HepG2 (cell line): ENCODE measurements at regions not wholly inside any gene's neighbourhood (a gene's known extent, or its start where the extent isn't known, plus 50 kb on each side); places are given as distances from the start of the nearest gene placed in this dataset.

Experiments
- AGO1 ChIP-seq: fragments of 200-400 bp; formaldehyde crosslinking; IDR thresholded peaks from 2 replicates; pipeline ENCODE4 v1.6.1; 2017; ENCODE audit warnings: mild to moderate bottlenecking, low read depth, low read length, moderate library complexity; ENCODE audit not compliant: poor library complexity, severe bottlenecking
- CSRNP1 ChIP-seq: sonication (generic); formaldehyde crosslinking; IDR thresholded peaks from 2 replicates; pipeline ENCODE4 v1.8.1; 2023; ENCODE audit warnings: mild to moderate bottlenecking, missing genetic modification reagents
- EEA1 ChIP-seq: sonication (generic); formaldehyde crosslinking; IDR thresholded peaks from 2 replicates; pipeline ENCODE4 v1.5.1; 2020; ENCODE audit warnings: mild to moderate bottlenecking, missing genetic modification reagents, borderline replicate concordance
- FOXJ3 ChIP-seq: sonication (generic); formaldehyde crosslinking; IDR thresholded peaks from 2 replicates; pipeline ENCODE4 v1.4.0; 2020; ENCODE audit warnings: missing genetic modification reagents, mild to moderate bottlenecking, borderline replicate concordance
- GMEB1 ChIP-seq: sonication (generic); formaldehyde crosslinking; IDR thresholded peaks from 2 replicates; pipeline ENCODE4 v1.5.1; 2020; ENCODE audit warnings: missing genetic modification reagents, mild to moderate bottlenecking, borderline replicate concordance
- HMGA1 ChIP-seq: sonication (generic); formaldehyde crosslinking; conservative IDR thresholded peaks from 2 replicates; pipeline ENCODE4 v1.4.0; 2020; ENCODE audit warnings: missing genetic modification reagents
- KDM3A ChIP-seq: IDR thresholded peaks from 2 replicates; pipeline ENCODE4 v1.6.1; 2018; ENCODE audit warnings: low read depth, missing compliant biosample characterization
- MAFF ChIP-seq: IDR thresholded peaks from 2 replicates; pipeline ENCODE4 v1.6.1; 2011; ENCODE audit warnings: low read depth, low read length, improper control_type of control experiment
- MAZ ChIP-seq, 2 experiments: sonication (generic) in 1 of 2; formaldehyde crosslinking in 1 of 2; IDR thresholded peaks; 2 replicates each; pipeline versions ENCODE4 v1.5.0 to v1.6.1; 2012 to 2020; ENCODE audit warnings: low read depth in 2 of 2, mild to moderate bottlenecking in 2 of 2, borderline replicate concordance in 1 of 2, improper control_type of control experiment in 1 of 2, low read length in 1 of 2, missing genetic modification reagents in 1 of 2, moderate library complexity in 1 of 2
- MED13 ChIP-seq: sonication (generic); formaldehyde crosslinking; IDR thresholded peaks from 2 replicates; pipeline ENCODE4 v1.5.0; 2020; ENCODE audit warnings: missing genetic modification reagents
- NBN ChIP-seq: fragments of 450-650 bp; conservative IDR thresholded peaks from 2 replicates; pipeline ENCODE4 v1.6.1; 2017
- NFIC ChIP-seq: IDR thresholded peaks from 2 replicates; pipeline ENCODE4 v1.6.1; 2012; ENCODE audit warnings: mild to moderate bottlenecking, low read length, inconsistent platforms
- PAF1 ChIP-seq: IDR thresholded peaks from 2 replicates; pipeline ENCODE4 v1.6.1; 2016; ENCODE audit warnings: missing genetic modification reagents, missing compliant biosample characterization
- PLRG1 ChIP-seq: fragments of 450-650 bp; conservative IDR thresholded peaks from 2 replicates; pipeline ENCODE4 v1.6.1; 2016
- SCMH1 ChIP-seq: sonication (generic); formaldehyde crosslinking; IDR thresholded peaks from 2 replicates; pipeline ENCODE4 v1.9.0; 2021; ENCODE audit warnings: missing genetic modification reagents, mild to moderate bottlenecking, borderline replicate concordance
- SMAD1 ChIP-seq: sonication (generic); formaldehyde crosslinking; IDR thresholded peaks from 2 replicates; pipeline ENCODE4 v1.4.0; 2020; ENCODE audit warnings: missing genetic modification reagents, low read depth, mild to moderate bottlenecking, borderline replicate concordance
- SMAD3 ChIP-seq: sonication (generic); formaldehyde crosslinking; IDR thresholded peaks from 2 replicates; pipeline ENCODE4 v1.4.0; 2020; ENCODE audit warnings: missing genetic modification reagents
- TBX2 ChIP-seq: sonication (generic); formaldehyde crosslinking; IDR thresholded peaks from 2 replicates; pipeline ENCODE4 v1.5.0; 2020; ENCODE audit warnings: missing genetic modification reagents, mild to moderate bottlenecking, borderline replicate concordance
- ZBTB14 ChIP-seq: sonication (generic); formaldehyde crosslinking; IDR thresholded peaks from 2 replicates; pipeline ENCODE4 v1.4.0; 2020; ENCODE audit warnings: missing genetic modification reagents
- ZBTB39 ChIP-seq: sonication (generic); formaldehyde crosslinking; IDR thresholded peaks from 2 replicates; pipeline ENCODE4 v1.5.0; 2020; ENCODE audit warnings: missing genetic modification reagents
- ZNF264 ChIP-seq: sonication (generic); formaldehyde crosslinking; IDR thresholded peaks from 2 replicates; pipeline ENCODE4 v1.4.0; 2020; ENCODE audit warnings: missing genetic modification reagents
- ZNF510 ChIP-seq: sonication (generic); formaldehyde crosslinking; IDR thresholded peaks from 2 replicates; pipeline ENCODE4 v1.4.0; 2020; ENCODE audit warnings: low read depth, mild to moderate bottlenecking, missing genetic modification reagents
- TF ChIP-seq, protein P1 (sequence below): sonication (generic); formaldehyde crosslinking; IDR thresholded peaks from 2 replicates; pipeline ENCODE4 v1.4.0; 2020; ENCODE audit warnings: mild to moderate bottlenecking, missing genetic modification reagents

DNA sequence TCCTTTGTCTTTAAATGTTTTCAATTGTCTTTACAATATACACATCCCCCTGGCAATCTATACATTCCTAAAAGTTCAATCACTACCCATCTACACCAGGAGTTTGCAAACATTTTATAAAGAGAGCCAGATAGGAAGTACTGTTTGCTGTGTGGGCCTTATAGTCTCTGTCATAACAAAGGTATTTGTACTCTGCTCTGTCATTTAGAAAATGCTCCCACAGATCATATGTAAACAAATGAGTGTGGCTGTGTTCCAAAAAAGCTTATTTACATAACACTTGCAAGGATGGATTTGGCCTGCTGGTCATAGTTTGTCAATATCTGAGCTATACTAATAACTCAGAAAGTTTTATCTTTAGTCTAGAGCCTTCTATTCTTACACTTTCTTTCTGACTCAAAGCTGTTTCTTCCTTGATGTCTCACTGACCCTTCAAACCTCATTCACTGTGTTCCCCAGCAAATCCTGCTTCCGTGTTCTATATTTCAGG lies 511.9 kb downstream of the GBE1 start (continued):
- TF ChIP-seq ZBTB39 (no peak), GMEB1 (no peak), SCMH1 (CRISPR knock-in tag) (no peak), ZBTB14 (CRISPR knock-in tag) (no peak), TBX2 (CRISPR knock-in tag) (peak; percentile 87; the same call in 1 of the 2 replicates), NBN (no peak), FOXJ3 (CRISPR knock-in tag) (peak; percentile 73; the same call in 1 of the 2 replicates), SMAD3 (CRISPR knock-in tag) (peak; percentile 73), ZNF510 (no peak), KDM3A (CRISPR knock-in tag) (no peak), PAF1 (no peak), MAZ (IDR thresholded peaks at IDR 0.05; ENCODE audit: borderline replicate concordance, low read depth, low read length) (no peak), MAZ (CRISPR knock-in tag; IDR thresholded peaks at IDR 0.05; ENCODE audit: low read depth) (no peak), PLRG1 (no peak), SMAD1 (CRISPR knock-in tag) (no peak), ZNF264 (CRISPR knock-in tag) (no peak), CSRNP1 (no peak), MED13 (CRISPR knock-in tag) (no peak), HMGA1 (CRISPR knock-in tag) (no peak), EEA1 (CRISPR knock-in tag) (no peak), AGO1 (no peak), MAFF (peak; percentile 34; the same call in 1 of the 2 replicates), NFIC (peak; percentile 95)
- TF ChIP-seq, protein P1, sequence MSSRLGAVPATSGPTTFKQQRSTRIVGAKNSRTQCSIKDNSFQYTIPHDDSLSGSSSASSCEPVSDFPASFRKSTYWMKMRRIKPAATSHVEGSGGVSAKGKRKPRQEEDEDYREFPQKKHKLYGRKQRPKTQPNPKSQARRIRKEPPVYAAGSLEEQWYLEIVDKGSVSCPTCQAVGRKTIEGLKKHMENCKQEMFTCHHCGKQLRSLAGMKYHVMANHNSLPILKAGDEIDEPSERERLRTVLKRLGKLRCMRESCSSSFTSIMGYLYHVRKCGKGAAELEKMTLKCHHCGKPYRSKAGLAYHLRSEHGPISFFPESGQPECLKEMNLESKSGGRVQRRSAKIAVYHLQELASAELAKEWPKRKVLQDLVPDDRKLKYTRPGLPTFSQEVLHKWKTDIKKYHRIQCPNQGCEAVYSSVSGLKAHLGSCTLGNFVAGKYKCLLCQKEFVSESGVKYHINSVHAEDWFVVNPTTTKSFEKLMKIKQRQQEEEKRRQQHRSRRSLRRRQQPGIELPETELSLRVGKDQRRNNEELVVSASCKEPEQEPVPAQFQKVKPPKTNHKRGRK: no peak
